GM18907 (cell line): ENCODE measurements at regions not wholly inside any gene's neighbourhood (a gene's known extent, or its start where the extent isn't known, plus 50 kb on each side); places are given as distances from the start of the nearest gene placed in this dataset.
A peak's percentile ranks its signal among the peaks of the same experiment; 100 is the strongest.

Source experiments
- ATAC-seq: cut with Tn5 transposase; IDR thresholded peaks from one replicate; pipeline ENCODE4 v1.9.1; 2021; ENCODE audit warnings: mild to moderate bottlenecking, moderate library complexity; ENCODE audit not compliant: unreplicated experiment

DNA sequence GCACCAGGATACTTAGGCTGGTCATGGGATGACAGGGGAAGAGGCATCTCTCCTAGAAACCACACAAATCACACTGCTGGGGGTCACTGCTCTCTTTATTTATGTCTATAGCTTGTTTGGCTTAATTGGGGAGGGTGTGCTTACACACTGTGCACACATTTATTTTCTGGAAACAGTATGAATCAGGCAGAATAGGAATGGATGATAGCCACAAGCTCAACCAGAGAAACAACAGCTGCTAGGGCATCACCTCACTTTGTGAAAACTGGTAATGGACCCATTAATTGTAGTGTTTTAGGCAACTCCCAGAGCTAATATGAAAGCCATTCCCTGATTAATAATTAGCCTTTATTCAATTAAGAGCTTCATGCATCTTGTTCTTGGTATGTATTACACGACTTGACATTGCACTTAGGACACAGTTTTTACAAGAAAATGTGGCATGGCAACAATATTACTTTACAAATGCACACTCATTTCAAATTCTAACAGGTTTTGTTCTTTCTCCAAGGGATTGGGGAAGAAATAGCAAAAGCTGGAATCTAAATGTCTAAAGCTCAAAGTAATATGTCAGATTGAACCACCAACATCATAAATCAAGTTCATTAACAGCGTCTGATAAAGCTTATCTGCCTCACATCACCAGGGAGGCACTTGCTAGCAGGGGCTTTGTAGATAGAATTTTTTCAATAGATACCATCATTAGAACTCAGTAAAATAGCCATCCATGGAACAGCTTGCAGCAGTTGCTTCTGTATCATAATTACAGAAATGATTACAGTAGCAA is 361.9 kb upstream of the FSHR start:
- no peak for ATAC-seq

DNA sequence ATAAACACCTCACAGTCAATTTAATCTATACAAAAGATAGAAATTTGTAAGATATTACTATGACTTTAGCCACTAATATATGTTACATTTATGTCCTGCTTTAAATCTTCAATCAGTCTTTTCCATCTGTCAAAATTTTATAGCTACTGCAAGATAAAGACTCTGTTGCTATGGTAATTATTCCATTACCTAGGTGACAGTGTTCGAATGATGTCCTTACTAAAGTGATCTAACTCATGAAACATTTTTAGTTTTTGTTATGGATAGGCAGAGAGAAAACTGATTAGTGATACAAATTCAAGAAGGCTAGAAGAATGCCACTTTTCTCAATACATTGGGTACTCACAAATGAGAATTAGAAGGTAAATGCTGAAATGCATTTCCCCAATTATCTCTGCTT is 359.9 kb upstream of the FSHR start:
- no peak for ATAC-seq

DNA sequence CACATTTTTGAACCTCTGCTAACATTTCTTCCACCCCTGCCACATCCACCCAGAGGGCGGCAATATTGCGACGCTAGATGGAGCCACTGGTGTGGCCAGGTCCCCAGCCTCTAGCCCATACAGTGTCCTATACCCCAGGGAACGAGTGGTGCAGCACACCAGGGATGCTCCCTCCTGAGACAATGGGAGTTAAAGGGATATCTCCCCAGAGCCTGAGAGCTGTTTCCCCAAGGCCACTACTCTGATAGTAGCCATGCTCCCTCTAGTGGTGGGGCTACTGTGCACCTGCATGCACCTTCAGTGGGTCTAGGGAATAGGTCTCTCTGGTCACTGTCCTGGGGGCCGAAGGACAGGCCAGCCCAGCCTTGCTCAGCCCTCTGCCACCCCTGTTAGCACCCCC is 336.4 kb upstream of the FSHR start:
- ATAC-seq: peak; percentile 62

DNA sequence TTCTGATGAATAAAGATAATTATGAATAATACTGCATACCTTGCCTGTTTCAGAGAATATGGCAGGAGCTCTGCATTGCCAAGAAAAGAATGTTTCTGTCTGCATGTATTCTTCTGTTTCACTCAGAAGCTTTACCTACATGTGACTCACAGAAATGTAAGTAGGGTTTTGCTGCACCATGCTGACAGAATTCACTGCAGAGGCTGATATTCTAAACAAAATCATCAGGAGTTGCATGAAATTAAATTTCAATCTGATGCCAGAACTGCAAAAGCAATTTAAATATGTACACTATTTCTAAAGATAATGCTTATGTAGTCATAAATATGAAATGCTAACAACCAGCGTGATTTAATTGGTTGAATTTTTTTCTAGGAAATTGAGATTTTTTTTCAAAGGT is 332.8 kb upstream of the FSHR start:
- no peak for ATAC-seq

DNA sequence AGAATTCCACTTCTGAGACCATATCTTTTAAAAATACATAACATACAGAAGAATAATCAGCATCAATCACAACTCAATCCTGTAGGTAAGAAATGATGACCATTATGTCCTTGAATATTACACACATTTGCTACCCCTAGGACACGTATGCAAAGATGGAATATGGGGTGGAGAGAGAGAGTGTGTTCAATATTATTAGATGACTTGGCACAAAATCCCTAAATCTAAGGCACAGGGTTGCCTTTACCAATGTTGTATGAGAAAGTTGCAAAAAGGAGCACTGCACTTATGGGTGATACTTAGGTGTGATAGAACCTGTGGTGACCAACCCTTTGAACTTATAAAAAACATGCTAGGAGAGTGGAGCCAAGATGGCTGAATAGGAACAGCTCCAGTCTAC is 326.2 kb upstream of the FSHR start:
- no peak for ATAC-seq

DNA sequence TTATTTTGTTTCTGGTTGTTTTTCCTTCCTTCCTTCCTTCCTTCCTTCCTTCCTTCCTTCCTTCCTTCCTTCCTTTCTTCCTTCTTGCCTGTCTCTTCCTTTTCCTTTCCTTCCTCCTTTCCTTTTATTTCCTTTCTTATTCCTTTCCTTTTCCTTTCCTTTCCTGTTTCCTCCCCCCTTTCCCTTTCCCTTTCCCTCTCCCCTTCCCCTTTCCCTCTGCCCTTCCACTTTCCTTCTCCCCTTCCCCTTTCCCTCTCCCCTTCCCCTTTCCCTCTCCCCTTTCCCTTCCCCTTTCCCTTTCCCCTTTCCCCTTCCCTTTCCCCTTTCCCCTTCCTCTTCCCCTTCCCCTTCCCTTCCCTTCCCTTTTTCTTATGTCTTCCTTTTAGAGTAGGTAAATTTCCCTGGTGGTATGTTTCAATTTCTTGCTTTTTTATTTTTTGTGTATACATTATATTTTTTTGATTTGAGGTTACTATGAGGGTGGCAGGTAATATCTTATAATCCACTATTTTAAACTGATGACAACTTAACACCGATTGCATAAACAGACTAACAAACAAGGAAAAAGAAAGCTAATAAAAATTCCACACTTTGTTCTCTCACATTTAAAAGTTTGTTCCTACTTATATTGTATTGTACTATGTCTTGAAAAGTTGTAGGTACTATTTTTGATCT is 311.0 kb upstream of the FSHR start:
- ATAC-seq: no peak

DNA sequence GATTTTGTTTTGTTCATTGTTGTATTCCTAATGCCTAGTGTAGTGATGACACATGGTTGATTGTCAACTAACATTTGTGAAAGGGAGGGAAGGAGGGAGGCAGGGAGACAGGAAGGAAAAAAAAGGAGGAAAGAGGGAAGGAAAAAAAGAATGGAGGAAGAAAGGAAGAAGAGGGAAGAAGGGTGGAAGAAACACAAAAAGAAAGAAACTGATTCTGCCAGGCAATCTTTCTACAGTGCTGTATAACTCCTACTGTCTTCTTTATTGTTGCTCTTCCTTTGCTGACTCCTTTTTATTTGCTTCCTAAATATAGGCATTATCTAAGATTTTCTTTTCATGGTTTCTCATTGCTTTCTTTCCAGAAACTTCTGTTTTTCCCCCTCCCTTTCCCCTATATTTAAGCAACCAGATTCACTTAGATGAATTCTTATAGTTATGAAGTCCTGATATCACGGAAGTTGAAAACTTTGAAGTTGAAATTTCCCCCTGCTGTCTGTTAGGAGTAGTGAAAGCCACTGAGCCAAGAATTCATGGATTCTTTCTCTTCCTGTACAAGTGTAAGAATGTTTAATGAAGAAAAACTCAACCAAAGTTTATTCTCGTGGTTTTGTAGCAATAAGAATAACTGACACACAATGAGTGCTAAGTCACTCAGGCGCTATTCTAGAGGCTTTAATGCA is 305.1 kb upstream of the FSHR start:
- ATAC-seq: no peak

DNA sequence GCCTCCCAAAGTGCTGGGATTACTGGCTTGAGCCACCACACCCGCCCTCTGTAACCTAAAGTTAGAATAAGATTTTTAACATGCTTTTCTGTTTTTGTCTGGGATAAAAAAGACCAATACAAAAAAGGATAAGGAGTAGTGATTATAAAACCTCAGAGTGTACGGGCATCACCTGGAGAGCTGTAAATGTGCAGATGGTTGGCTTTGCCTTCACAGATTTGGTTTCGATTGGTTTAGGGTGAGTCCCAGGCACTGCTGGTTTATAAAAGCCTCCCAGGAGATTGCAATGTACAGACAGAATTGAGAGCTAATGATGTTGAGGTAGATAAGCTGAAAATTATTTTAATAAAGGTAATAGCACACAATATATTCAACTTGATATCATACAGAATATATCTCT is 289.7 kb upstream of the FSHR start:
- ATAC-seq: no peak

DNA sequence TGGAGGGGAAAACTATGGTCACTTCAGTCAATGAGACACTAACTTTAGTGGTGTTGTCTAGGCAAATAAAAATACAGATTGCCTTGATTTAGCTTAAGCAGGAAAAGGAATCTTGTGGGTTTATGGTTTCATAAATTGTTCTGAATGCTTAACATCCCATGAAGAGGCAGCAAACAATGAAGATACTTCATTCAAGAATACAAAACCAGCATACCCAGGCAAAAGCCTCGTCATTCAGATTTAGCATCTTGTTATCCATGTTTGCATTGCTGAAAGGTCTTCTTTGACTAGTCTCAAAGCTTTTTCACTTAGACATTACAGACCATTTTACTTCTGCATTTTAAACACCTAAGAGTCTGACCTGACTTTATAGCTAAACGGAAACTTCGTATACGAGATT is 272.7 kb upstream of the FSHR start:
- no peak for ATAC-seq

DNA sequence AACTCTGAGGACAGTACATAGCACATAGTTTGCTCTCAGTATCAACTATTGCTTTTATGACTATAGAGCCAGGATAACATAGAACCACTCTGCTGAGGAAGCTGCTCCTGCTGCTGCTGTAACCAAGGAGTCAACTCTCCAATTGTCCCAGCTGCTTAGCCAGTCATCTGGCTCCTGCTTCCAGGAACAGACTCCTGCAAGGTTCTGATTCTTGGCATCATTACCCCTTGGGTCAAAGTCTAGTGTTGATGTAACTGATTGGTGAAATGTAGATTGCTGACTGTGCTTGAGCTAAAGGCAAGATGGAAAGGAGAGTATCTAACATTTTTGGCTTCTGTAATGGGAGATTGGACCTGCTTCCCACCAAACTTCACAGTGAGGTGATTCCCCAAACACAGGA is 261.9 kb upstream of the FSHR start:
- no peak for ATAC-seq

DNA sequence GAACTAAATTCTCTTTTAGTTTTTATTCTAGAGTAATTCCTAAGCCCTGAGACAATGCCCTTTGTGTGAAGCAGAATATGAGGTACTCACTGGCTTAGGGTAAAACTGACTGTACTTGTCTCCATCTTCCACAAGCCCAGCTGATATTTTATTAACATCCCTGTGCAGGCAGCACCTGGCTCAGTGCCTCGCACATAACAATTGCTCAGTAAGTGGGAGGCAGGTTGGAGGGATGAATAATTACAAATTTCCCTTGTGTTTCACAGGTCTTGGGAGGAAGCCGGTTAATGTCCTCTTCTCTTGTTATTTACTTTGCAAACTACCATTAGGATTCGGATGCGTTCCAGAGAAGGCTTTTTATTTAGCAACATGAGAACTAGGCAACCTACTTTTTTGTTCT is 249.8 kb upstream of the FSHR start:
- ATAC-seq: no peak

DNA sequence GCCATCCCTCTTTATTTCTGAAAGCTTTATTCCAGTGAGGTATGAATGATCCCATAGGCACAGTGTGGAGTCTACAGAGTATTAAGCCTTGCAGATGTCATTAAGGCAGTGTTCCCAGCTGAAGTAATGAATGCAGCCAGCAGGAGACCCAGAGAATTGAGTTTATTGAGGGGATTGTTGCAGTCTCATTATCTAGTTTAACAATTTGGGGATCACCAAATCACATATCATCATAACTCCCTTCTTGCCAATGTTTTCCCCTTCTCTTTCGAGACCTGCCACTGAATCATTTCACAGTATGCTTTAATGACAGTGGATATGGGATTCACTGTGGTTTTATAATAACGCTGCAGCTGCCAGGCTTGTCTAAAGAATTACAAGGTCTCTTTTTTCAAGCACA is 249.3 kb upstream of the FSHR start:
- ATAC-seq: no peak

DNA sequence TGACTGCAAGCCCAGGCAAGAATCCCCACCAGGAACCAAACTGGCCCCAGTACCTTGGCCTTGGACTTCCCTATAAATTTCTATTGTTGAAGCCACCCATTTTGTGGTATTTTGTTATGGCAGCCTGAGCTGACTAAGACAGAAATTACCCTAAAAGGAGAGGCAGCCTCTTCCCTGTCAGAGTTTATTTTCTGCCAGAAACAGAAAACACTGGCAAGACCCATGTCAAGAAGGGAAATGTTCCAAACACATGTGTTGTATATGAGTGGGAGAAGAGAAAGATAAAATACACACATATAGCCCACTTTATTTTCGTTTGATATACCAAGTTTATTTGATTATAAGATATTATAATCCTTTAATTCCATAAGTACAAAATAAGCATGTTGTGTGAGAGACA is 225.1 kb upstream of the FSHR start:
- ATAC-seq: no peak

DNA sequence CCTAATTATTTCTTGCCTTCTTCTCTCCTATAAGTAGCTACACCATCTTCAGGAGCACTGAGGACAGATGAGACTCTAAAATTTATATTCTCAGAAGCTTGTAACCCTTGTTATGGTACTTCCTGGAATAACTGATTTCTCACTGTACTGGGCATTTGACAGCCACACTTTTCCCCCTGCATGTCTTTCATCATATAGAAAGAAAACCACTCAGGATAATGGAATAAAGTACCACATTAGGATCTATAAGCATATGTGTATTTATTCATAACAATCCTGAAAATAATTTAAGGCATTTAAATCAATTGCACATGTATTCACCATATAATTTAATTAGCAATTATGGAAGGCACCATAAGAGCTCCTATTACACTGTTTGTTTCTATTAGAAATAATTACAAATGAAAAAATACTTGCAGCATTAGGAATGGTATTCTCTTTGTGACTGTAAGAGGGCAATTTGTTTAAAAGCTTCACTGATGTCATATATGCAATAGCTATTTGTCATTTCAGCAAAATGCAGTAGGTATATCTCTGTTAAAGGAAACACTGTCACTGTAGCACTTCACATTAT is 216.9 kb upstream of the FSHR start:
- ATAC-seq: no peak

DNA sequence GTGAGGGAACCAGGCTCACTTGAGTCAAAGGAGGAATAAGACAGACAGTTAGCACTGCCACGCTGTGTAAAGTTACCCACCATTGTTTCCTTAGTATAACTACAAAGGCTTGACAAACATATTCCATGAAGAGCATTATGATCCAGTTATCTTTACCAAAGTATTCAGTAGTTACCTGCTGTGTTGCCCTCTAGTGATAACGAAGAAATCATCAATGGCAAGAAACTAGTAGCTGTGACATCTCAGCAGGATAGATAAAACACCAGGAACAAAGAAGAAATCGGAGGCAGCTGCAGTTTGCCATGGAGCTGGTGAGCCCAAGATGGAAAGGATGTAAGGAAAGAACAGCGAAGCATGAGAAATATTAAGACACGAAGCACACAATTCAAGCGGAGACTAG is 215.3 kb upstream of the FSHR start:
- ATAC-seq: no peak

DNA sequence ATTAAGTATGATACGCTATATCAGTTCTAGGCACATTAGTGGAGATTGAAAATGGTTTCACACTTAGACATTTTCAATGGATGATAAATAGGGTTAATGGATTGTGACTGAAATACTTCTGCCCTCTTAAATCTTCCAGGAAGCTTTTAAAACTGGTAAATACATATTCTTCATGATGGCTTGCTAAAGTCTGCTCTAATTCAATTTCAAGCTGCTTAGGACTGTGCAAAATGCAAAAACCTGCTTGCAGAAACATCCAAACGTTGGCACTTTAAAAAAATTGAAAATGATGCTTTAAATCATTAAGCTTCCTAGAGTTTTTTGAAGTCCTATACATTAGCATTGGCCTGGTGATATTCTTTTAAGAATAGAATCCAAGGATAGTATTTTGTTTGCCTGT is 214.8 kb upstream of the FSHR start:
- no peak for ATAC-seq

DNA sequence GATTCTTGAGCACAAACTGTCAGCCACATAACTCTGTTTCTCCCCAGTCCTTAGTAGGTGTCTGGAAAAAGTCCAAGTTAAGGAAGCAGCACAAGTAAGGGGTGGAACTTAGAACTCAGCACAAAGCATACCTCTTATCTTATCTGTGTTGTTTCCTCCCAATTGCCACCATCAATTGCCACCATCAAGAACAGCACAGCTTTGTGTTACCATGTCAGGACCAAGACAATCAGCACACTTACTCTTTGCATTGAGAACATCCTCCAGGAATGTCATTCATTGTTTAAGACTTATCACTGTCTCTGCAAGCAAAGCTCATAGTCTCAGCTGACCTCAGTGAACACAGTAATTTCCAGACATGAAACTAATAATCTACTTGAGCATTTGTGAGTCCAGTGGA is 212.7 kb upstream of the FSHR start:
- no peak for ATAC-seq

DNA sequence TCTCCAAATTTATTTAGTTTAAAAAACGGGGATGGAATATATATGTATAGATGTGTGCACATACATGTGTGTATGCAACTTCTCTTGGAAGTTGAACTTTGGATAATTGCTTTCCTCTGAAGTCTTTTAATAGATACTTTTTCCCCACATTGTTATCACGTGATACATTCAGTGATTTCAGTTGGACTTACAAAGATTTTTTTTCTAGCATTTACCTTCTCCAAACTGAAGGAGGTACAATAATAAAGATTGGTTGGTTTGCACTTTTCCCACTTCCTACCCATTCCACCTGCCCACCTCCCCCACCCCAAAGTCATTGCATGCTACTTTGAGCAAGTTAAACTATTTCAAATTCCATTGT is 206.1 kb upstream of the FSHR start:
- no peak for ATAC-seq

DNA sequence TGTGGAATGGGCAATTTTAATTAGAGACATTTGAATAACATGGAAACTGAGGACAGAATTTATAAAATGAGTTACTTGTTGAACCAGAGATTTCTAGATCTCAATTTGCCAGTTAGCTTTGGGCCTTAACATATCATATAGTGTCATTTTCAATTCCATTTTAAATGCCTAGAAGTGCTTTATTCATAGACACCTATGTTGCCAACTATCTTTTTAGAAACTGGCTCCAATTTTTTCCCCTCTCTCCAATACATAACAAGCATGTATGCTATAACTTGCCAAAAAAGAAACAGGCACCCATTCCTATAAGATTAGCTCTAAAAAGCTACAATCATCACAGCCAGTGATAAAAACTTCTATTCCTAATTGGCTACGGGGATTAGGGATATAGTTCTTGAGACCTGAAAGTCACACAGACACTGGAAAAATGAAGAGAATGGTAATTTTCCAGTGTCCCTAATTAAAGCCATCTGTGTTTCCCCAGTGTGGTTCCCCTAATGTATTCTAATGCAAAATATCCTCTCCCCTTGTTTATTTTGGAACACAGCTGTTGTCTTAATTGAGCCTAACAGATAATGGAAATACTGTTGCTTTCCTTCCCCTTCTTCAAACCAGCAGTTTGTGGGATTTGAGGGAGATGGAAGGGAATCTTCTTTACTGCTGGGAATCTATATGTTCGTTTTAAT is 205.5 kb upstream of the FSHR start:
- ATAC-seq: no peak

DNA sequence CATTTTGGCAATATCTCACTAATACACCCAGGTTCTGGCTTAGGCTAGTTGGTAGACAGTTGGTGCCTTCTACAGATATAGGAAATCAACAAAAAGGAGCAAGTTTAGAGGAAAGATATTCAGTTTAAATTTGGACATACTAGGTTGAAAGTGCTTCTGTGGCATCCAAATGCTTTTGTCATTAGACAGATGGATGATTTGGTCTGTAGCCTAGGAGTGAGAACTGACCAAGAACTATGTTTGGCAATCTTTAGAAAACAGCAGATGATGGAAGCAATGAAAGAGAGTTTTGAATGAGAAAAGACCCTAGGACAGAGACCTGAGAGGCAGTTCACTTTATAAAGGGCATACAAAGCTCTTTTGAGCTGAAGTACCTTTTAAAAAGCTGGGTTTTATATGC is 201.3 kb upstream of the FSHR start:
- no peak for ATAC-seq

DNA sequence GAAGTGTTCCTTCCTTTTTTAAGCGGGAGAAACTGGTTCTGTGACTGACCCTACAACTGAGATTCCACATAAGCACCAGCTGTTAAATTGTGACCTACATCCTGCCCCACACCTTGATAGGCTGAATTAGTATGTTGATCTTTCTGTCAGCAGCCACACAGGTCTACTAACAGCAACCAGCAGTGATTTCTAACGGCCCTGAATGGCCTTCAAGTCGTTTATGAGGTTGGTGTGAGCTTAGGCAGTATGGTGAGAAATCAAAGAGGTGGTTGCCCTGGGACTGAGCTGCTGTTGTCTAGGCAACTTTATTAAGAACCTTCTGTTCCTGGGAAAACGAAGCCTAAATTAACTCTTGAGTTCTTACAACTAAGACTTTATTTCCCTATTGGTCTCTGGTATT is 197.2 kb upstream of the FSHR start:
- no peak for ATAC-seq
